BE2C (cell line): ENCODE measurements at regions not wholly inside any gene's neighbourhood (a gene's known extent, or its start where the extent isn't known, plus 50 kb on each side); places are given as distances from the start of the nearest gene placed in this dataset.

Experiments used
- DNase-seq: peaks from one replicate; pipeline ENCODE4 v3.0.0-alpha.2; 2020
- H3K27me3 ChIP-seq: fragments of 250-450 bp; sonication (Bioruptor Pico); 2 replicates; pipeline ENCODE4 v1.5.1; 2020; ENCODE audit warnings: mild to moderate bottlenecking
- H3K36me3 ChIP-seq: fragments of 250-450 bp; sonication (Bioruptor Pico); 2 replicates; pipeline ENCODE4 v1.5.1; 2020; ENCODE audit warnings: mild to moderate bottlenecking
- H3K4me1 ChIP-seq: fragments of 250-450 bp; sonication (Bioruptor Pico); 2 replicates; pipeline ENCODE4 v1.5.1; 2020
- H3K4me3 ChIP-seq: 2 replicates; pipeline ENCODE4 v1.5.1; 2011; ENCODE audit warnings: low read depth, low read length
- H3K9me3 ChIP-seq: fragments of 250-450 bp; sonication (Bioruptor Pico); 2 replicates; pipeline ENCODE4 v1.5.1; 2020
- TF ChIP-seq, protein P1 (sequence below): IDR thresholded peaks from 2 replicates; pipeline ENCODE4 v1.5.1; 2012; ENCODE audit warnings: mild to moderate bottlenecking, low read depth, low read length

- no peaks in the 10 kb centered on the region for H3K9me3 ChIP-seq
Measured at GRCh38 chr22:27201276-27201675, 543.9 kb downstream of the MIAT start.

DNA sequence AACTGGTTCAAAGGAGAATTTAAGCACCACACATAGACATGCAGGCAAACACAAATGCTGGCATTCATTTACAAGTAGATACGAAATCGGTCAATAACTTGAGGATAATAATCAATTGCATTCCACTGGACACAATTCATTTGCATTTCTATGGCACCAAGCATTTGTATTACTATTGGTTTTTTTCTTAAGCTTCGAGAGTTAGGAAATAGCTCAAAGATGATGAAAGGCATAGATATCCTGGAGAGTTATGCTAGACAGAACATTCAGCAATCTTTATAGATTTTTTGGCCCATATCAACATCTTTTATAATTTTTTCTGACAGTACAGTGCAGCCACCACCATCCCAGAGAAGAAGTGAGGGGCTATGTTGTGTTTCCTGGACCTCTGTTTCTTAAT is 544.4 kb downstream of the MIAT start:
- Histone ChIP-seq H3K4me3 (no peak overlapping the region), H3K9me3 (no peaks in the 10 kb centered on the region), H3K27me3 (no peaks in the 10 kb centered on the region), H3K4me1 (no peaks in the 10 kb centered on the region), H3K36me3 (no peaks in the 10 kb centered on the region)
- DNase-seq = no peak
- TF ChIP-seq, protein P1, sequence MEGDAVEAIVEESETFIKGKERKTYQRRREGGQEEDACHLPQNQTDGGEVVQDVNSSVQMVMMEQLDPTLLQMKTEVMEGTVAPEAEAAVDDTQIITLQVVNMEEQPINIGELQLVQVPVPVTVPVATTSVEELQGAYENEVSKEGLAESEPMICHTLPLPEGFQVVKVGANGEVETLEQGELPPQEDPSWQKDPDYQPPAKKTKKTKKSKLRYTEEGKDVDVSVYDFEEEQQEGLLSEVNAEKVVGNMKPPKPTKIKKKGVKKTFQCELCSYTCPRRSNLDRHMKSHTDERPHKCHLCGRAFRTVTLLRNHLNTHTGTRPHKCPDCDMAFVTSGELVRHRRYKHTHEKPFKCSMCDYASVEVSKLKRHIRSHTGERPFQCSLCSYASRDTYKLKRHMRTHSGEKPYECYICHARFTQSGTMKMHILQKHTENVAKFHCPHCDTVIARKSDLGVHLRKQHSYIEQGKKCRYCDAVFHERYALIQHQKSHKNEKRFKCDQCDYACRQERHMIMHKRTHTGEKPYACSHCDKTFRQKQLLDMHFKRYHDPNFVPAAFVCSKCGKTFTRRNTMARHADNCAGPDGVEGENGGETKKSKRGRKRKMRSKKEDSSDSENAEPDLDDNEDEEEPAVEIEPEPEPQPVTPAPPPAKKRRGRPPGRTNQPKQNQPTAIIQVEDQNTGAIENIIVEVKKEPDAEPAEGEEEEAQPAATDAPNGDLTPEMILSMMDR = no peak

More at GRCh38 chr22:27201276-27201675, 543.9 kb downstream of the MIAT start:
- no peaks in the 10 kb centered on the region for H3K4me1 ChIP-seq
- no peaks in the 10 kb centered on the region for H3K36me3 ChIP-seq
- DNase-seq = no peak
- H3K4me3 ChIP-seq = no peak overlapping the region
- TF ChIP-seq, protein P1 = no peak
- H3K27me3 ChIP-seq = no peaks in the 10 kb centered on the region

DNA sequence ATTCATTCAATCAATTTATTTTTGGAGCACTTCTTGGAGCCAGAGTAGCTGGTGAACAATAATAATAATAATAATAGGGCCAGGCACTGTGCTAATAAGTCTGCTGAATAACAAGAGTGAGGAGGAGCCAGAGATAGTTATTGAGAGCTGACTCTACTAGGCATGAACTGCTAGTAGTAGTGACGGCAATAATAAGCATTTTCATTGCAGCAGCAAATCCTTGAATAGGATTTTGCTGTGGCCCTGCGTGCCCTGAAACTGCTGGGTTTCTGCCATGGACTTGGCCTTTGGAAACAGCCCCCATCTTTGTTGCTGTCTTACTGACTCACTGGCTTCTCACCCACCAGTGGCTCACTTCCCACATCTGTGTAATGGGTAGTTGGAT is 545.9 kb downstream of the MIAT start:
- no peak overlapping the region for H3K4me3 ChIP-seq
- H3K4me1 ChIP-seq = no peaks in the 10 kb centered on the region
- H3K9me3 ChIP-seq = no peaks in the 10 kb centered on the region
- no peaks in the 10 kb centered on the region for H3K27me3 ChIP-seq
- no peak for DNase-seq
- H3K36me3 ChIP-seq = no peaks in the 10 kb centered on the region
- TF ChIP-seq, protein P1 = no peak

DNA sequence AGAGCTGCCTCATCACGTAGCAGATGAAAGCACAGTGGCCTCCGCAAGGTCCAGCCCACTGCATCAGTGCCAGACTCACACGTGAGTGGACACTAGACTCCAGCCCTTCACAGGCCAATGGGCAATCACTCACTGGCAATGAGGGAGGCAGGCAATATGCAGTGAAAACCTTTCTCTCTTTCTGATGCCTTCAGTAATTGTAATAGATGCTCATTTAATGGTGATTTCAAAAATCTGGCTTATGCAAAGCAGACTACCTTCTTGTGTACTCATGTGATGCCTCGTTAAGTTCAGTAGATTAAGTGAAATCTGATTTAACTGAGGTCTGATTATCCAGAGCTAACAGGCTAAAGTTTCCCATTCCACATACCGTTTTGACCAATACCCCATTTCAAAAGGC is 546.9 kb downstream of the MIAT start:
- Histone ChIP-seq H3K27me3 (no peaks in the 10 kb centered on the region), H3K9me3 (no peaks in the 10 kb centered on the region), H3K4me1 (no peaks in the 10 kb centered on the region), H3K36me3 (no peaks in the 10 kb centered on the region), H3K4me3 (no peak overlapping the region)
- DNase-seq = no peak
- TF ChIP-seq, protein P1 = no peak

DNA sequence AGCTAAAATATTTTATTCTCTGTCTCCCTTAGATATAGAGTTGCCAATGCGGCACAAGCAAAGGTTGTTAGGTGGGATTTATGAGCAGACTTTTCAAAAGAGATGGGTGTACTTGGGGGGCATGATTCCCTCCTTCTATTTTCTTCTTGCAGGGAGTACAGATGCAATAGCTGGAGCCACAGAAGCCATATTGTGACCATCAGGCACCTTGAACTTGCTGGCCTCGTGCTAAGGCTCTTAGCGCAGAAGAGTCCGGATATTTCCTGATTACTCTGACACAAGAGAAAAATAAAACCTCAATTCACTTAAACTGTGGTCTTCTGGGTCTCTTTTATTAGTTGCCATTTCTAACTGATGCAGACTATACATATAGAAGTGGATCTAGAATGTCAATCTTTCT is 547.4 kb downstream of the MIAT start:
- Histone ChIP-seq H3K36me3 (no peaks in the 10 kb centered on the region), H3K9me3 (no peaks in the 10 kb centered on the region), H3K4me1 (no peaks in the 10 kb centered on the region), H3K27me3 (no peaks in the 10 kb centered on the region), H3K4me3 (no peak overlapping the region)
- no peak for DNase-seq
- TF ChIP-seq, protein P1 = no peak

DNA sequence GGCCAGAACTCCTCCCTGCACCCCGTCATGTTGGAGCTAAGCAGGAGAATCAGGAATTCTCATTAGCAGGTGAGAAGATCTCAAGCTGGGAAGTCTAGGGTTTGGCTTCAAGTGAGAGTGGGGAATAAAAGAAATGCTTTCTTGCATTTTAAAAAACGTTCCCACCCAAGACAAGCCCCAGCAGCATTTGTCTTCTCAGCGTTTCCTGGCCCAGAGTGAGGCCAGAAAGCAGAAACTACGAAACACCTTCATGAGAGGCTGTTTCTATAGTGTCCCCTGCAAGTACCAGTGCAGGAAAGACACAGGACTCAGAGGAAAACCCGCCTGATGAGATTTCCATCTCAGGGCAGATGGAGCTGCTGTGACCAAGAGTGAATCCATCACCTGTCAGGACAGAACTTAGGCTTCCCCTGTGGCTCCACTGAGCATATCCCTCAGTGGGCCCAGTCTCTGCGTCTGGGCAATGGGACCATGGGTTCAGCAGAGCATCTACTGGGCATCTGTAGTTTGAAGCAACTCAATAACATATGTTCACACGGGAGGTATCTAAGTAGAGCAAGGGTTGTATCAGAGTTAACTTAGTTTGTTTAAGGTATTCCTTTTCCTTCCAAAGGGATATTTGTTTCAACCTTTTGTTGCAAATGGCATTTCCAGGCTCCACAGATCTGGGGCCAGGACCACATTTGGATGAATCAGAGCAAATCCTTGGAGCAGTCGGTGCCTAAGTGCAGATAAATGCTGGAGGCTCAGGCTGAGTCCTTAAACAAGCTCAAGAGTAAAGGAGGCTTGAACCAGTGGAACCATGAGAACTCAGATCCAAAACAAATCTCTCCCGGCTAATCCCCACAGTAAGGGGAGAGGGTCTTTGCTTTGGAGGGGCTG is 548.3 kb downstream of the MIAT start:
- no peaks in the 10 kb centered on the region for H3K4me1 ChIP-seq
- H3K4me3 ChIP-seq = no peak overlapping the region
- H3K27me3 ChIP-seq = no peaks in the 10 kb centered on the region
- no peaks in the 10 kb centered on the region for H3K9me3 ChIP-seq
- TF ChIP-seq, protein P1 = no peak
- H3K36me3 ChIP-seq = no peaks in the 10 kb centered on the region
- no peak for DNase-seq
